B cell (primary cell): ENCODE measurements at regions not wholly inside any gene's neighbourhood (a gene's known extent, or its start where the extent isn't known, plus 50 kb on each side); places are given as distances from the start of the nearest gene placed in this dataset.

Experiments used
- ATAC-seq: fragments of 200-7000 bp; cut with Tn5 transposase; one replicate; pipeline ENCODE4 v1.10.0; 2021; ENCODE audit warnings: low read depth, mild to moderate bottlenecking, moderate number of reproducible peaks, moderate library complexity
- CTCF ChIA-PET: fragments of 350-600 bp; sonication (Branson Sonifier 250); formaldehyde crosslinking; loops from one replicate; lab custom pipeline; 2021; ENCODE audit warnings: antibody characterized with exemption, inconsistent platforms; lab: Charles Lee
- POLR2A ChIA-PET: fragments of 350-600 bp; sonication (Branson Sonifier 250); formaldehyde crosslinking; loops from one replicate; lab custom pipeline; 2021; ENCODE audit warnings: antibody characterized with exemption; lab: Charles Lee
- DNase-seq: peaks from one replicate; pipeline ENCODE4 v3.0.0; 2013
- H2AFZ ChIP-seq: 2 replicates; pipeline ENCODE4 v1.6.1; 2012; ENCODE audit warnings: mild to moderate bottlenecking, low read depth, low read length; ENCODE audit not compliant: insufficient read depth, poor library complexity, severe bottlenecking
- H3K27ac ChIP-seq, 2 donors: 1 replicate in 1 of 2; 2 replicates in 1 of 2; pipeline ENCODE4 v1.5.1; 2012 to 2013; ENCODE audit warnings: low read length in 2 of 2, mild to moderate bottlenecking in 2 of 2, moderate library complexity in 1 of 2
- H3K27me3 ChIP-seq, 4 experiments: fragments of 200-600 bp in 1 of 4; sonication (generic) in 1 of 4; replicated peaks in 1 of 4; 1 replicate in 2 of 4; 2 replicates in 2 of 4; pipeline versions ENCODE4 v1.6.1 to v1.7.0; 2013 to 2016; ENCODE audit warnings: low read length in 3 of 4, mild to moderate bottlenecking in 2 of 4, mixed read lengths in 1 of 4, moderate library complexity in 1 of 4; ENCODE audit not compliant: insufficient read depth in 4 of 4, control insufficient read depth in 3 of 4; ENCODE audit errors: control extremely low read depth in 1 of 4
- H3K36me3 ChIP-seq, 2 experiments: replicated peaks in 1 of 2; 1 replicate in 1 of 2; 2 replicates in 1 of 2; pipeline versions ENCODE4 v1.6.1 to v1.7.1; 2013; ENCODE audit warnings: low read length in 1 of 2; ENCODE audit not compliant: insufficient read depth in 2 of 2, control insufficient read depth in 1 of 2; ENCODE audit errors: control extremely low read depth in 1 of 2, extremely low read depth in 1 of 2
- H3K4me1 ChIP-seq, 2 donors: fragments of 200-600 bp in 1 of 2; sonication (generic) in 1 of 2; 1 replicate in 1 of 2; 2 replicates in 1 of 2; pipeline versions ENCODE4 v1.5.1 to v1.6.1; 2013 to 2017; ENCODE audit warnings: low read length in 2 of 2; ENCODE audit not compliant: control insufficient read depth in 2 of 2, insufficient read depth in 2 of 2
- H3K4me2 ChIP-seq: replicated peaks from 2 replicates; pipeline ENCODE3; 2012; ENCODE audit warnings: mild to moderate bottlenecking, low read depth, low read length; ENCODE audit not compliant: poor library complexity, severe bottlenecking
- H3K4me3 ChIP-seq, 5 experiments: fragments of 200-600 bp in 1 of 5; sonication (generic) in 1 of 5; 1 replicate in 3 of 5; 2 replicates in 2 of 5; pipeline versions ENCODE4 v1.5.1 to v1.7.0; 2011 to 2016; ENCODE audit warnings: low read length in 4 of 5, mild to moderate bottlenecking in 4 of 5, low read depth in 2 of 5, control low read depth in 1 of 5, moderate library complexity in 1 of 5; ENCODE audit not compliant: insufficient read depth in 1 of 5; ENCODE audit errors: control extremely low read depth in 1 of 5, extremely low read depth in 1 of 5
- H3K79me2 ChIP-seq: fragments of 200-600 bp; sonication (generic); one replicate; pipeline ENCODE4 v1.6.0; 2016; ENCODE audit warnings: low read length; ENCODE audit not compliant: control insufficient read depth, insufficient read depth
- H3K9ac ChIP-seq: fragments of 200-600 bp; sonication (generic); 2 replicates; pipeline ENCODE4 v1.6.1; 2017; ENCODE audit warnings: mild to moderate bottlenecking, low read length, moderate library complexity
- H3K9me3 ChIP-seq, 3 donors: one replicate each; pipeline versions ENCODE4 v1.6.1 to v1.7.1; 2013; ENCODE audit warnings: low read length in 2 of 3; ENCODE audit not compliant: control insufficient read depth in 2 of 3, insufficient read depth in 1 of 3; ENCODE audit errors: control extremely low read depth in 1 of 3
- H4K20me1 ChIP-seq: 2 replicates; pipeline ENCODE4 v1.6.0; 2012; ENCODE audit warnings: mild to moderate bottlenecking, low read length; ENCODE audit not compliant: insufficient read depth, control insufficient read depth, poor library complexity, severe bottlenecking
- H3K27ac Mint-ChIP-seq: one replicate; pipeline ENCODE4 v1.8.0; 2021; ENCODE audit warnings: mixed read lengths
- H3K27me3 Mint-ChIP-seq: one replicate; pipeline ENCODE4 v1.8.0; 2021; ENCODE audit warnings: mixed read lengths
- H3K4me1 Mint-ChIP-seq: one replicate; pipeline ENCODE4 v1.8.0; 2021; ENCODE audit warnings: mixed read lengths
- H3K4me3 Mint-ChIP-seq: one replicate; pipeline ENCODE4 v1.8.0; 2021; ENCODE audit warnings: mixed read lengths
- H3K9me3 Mint-ChIP-seq: one replicate; pipeline ENCODE4 v1.8.0; 2022; ENCODE audit warnings: mixed read lengths; ENCODE audit not compliant: insufficient read depth
- CTCF ChIP-seq: fragments of 200-600 bp; IDR thresholded peaks from one replicate; pipeline ENCODE4 v1.8.0; 2022; ENCODE audit warnings: antibody characterized with exemption, mild to moderate bottlenecking
- EZH2 ChIP-seq: IDR thresholded peaks from 2 replicates; pipeline ENCODE4 v1.6.1; 2012; ENCODE audit warnings: borderline replicate concordance, low read depth, mild to moderate bottlenecking, moderate library complexity, low read length; ENCODE audit not compliant: insufficient read depth, poor library complexity, severe bottlenecking
- WGBS: methylation state at CpG from one replicate; pipeline ENCODE4 v1.1.5; 2013; ENCODE audit warnings: missing lambda C conversion rate; ENCODE audit not compliant: insufficient coverage; 5-methylcytosine and 5-hydroxymethylcytosine counted together
- intact Hi-C: fragments of 100-400 bp; cut with micrococcal nuclease; formaldehyde crosslinking; loops from one replicate; pipeline ENCODE4 v1.10.0; 2022

- POLR2A ChIA-PET = no interaction called here
Observed at GRCh38 chr14:97408937-97409815, 612.0 kb downstream of the VRK1 start.

More at GRCh38 chr14:97408937-97409815, 612.0 kb downstream of the VRK1 start:
- H2AFZ ChIP-seq = no peak overlapping the region
- peaks cover 0 to 30% (median 13%) of the 10 kb centered on the region in 4 experiments for H3K27me3 ChIP-seq
- Mint-ChIP-seq H3K27ac (no peak overlapping the region), H3K4me3 (no peak overlapping the region), H3K9me3 (no peaks in the 10 kb centered on the region), H3K4me1 (no peaks in the 10 kb centered on the region), H3K27me3 (peaks cover 5% of the 10 kb centered on the region)
- no peak overlapping the region for H3K4me2 ChIP-seq
- intact Hi-C loops = no loop called here
- no peaks in the 10 kb centered on the region for H3K4me1 ChIP-seq
- no peak for ATAC-seq
- H3K9me3 ChIP-seq = no peaks in the 10 kb centered on the region
- no peak for DNase-seq
- no peaks in the 10 kb centered on the region for H3K36me3 ChIP-seq
- H3K9ac ChIP-seq = no peak overlapping the region
- TF ChIP-seq EZH2 = no peak
- TF ChIP-seq CTCF = no peak
- CTCF ChIA-PET = no interaction called here
- WGBS = 89% methylated on average over 14 of the region's 21 CpGs
- no peak overlapping the region for H3K4me3 ChIP-seq
- H4K20me1 ChIP-seq = no peaks in the 10 kb centered on the region
- H3K79me2 ChIP-seq = no peaks in the 10 kb centered on the region
- H3K27ac ChIP-seq = no peak overlapping the region
